Uterus (tissue), 3 donors: ENCODE measurements at regions not wholly inside any gene's neighbourhood (a gene's known extent, or its start where the extent isn't known, plus 50 kb on each side); places are given as distances from the start of the nearest gene placed in this dataset.

Experiments
- DNase-seq, 2 donors: peaks; one replicate each; pipeline ENCODE4 v3.0.0-alpha.2; 2019 to 2020
- H3K27ac ChIP-seq, 2 donors: fragments of 200-600 bp; sonication (generic); 1 replicate in 1 of 2; 2 replicates in 1 of 2; pipeline ENCODE4 v1.5.1; 2016 to 2018
- H3K27me3 ChIP-seq, 2 donors: fragments of 200-600 bp; sonication (generic); one replicate each; pipeline ENCODE4 v1.5.1; 2018 to 2019; ENCODE audit warnings: control low read depth in 1 of 2
- H3K36me3 ChIP-seq, 2 donors: fragments of 200-600 bp; sonication (generic); one replicate each; pipeline ENCODE4 v1.5.1; 2019; ENCODE audit warnings: control low read depth in 1 of 2
- H3K4me1 ChIP-seq, 2 donors: fragments of 200-600 bp; sonication (generic); one replicate each; pipeline ENCODE4 v1.5.1; 2018 to 2019; ENCODE audit warnings: control low read depth in 1 of 2
- H3K4me3 ChIP-seq, 2 donors: fragments of 200-600 bp; sonication (generic); 1 replicate in 1 of 2; 2 replicates in 1 of 2; pipeline ENCODE4 v1.5.1; 2018 to 2019; ENCODE audit warnings: mild to moderate bottlenecking in 1 of 2
- H3K9me3 ChIP-seq, 2 donors: fragments of 200-600 bp; sonication (generic); one replicate each; pipeline ENCODE4 v1.5.1; 2019; ENCODE audit warnings: control low read depth in 1 of 2
- CTCF ChIP-seq, 4 experiments: fragments of 200-600 bp in 2 of 4; fragments of 450-650 bp in 2 of 4; sonication (generic) in 2 of 4; IDR thresholded peaks; one replicate each; pipeline ENCODE4 v1.5.1; 2016 to 2019; ENCODE audit warnings: antibody characterized with exemption in 4 of 4, mild to moderate bottlenecking in 2 of 4, moderate library complexity in 1 of 4
- POLR2A ChIP-seq, 2 donors: fragments of 450-650 bp; IDR thresholded peaks; one replicate each; pipeline ENCODE4 v1.6.1; 2016; ENCODE audit warnings: antibody characterized with exemption in 2 of 2, mild to moderate bottlenecking in 1 of 2, moderate library complexity in 1 of 2
- intact Hi-C: fragments of 100-400 bp; cut with DNase I; formaldehyde crosslinking; loops from one replicate; pipeline ENCODE4 v1.15.1; 2023; ENCODE audit warnings: low total_unique reads
- donor health status: DM: yes; HTN: yes; CAD: no.

GRCh38 chr1:110766336-110766647 is 91.6 kb upstream of the KCNA3 start:
- H3K27ac ChIP-seq = no peak overlapping the region
- H3K4me3 ChIP-seq = no peak overlapping the region
- no peak for DNase-seq
- H3K27me3 ChIP-seq = no peaks in the 10 kb centered on the region
- H3K9me3 ChIP-seq = no peaks in the 10 kb centered on the region
- H3K4me1 ChIP-seq = no peaks in the 10 kb centered on the region
- intact Hi-C loops = loop anchor here (5.0 kb wide), 1 partner anchor 134 kb away; no protein-coding TSS in a partner anchor
- TF ChIP-seq CTCF (IDR thresholded peaks at IDR 0.05) = no peak
- TF ChIP-seq POLR2A (IDR thresholded peaks at IDR 0.05) = no peak
- H3K36me3 ChIP-seq = no peaks in the 10 kb centered on the region

DNA sequence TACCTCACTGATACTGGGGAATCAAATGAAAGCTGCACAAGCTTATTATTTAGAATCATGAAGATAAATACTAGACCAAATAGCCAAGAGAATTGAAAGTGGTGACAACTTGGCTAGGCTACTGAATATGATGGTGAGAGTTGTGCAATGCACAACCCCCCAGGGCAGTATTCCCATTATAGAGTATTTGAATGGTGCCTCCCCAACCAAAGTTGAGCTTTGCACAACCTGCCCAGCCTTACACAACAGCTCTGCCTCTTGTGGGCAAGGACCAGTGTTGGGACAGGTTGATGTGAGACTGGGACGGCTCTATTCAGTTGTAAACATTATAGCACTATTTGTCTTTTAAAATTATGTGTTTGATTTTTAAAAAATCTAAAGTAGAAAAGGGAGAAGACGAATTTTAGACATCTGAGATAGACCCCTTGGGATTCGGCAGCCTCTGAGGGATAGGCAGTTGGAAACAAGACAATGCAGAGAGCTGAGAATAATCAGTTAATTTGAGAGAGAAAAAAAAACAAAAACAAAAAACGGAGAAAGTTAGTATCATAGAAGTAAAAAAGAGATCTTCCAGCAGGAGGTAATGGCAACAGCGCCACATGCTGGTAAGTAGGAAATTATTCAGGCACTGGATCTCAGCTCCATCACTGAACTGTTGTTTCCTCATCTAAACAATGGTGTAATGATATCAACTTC is 91.0 kb upstream of the KCNA3 start:
- no peaks in the 10 kb centered on the region for H3K4me1 ChIP-seq
- H3K27ac ChIP-seq = no peak overlapping the region
- H3K36me3 ChIP-seq = no peaks in the 10 kb centered on the region
- H3K4me3 ChIP-seq = no peak overlapping the region
- TF ChIP-seq POLR2A (IDR thresholded peaks at IDR 0.05) = no peak
- peak; percentile 55 to 80 (median 68) for TF ChIP-seq CTCF (IDR thresholded peaks at IDR 0.05)
- no peaks in the 10 kb centered on the region for H3K9me3 ChIP-seq
- peak in 1 of 2 donors; percentile 20 for DNase-seq
- intact Hi-C loops = loop anchor here (5.0 kb wide), 1 partner anchor 133 kb away; no protein-coding TSS in a partner anchor
- H3K27me3 ChIP-seq = no peaks in the 10 kb centered on the region

- intact Hi-C loops = no loop called here
- DNase-seq = no peak
- peaks cover 0 to 8% of the 10 kb centered on the region in 2 donors for H3K27me3 ChIP-seq
- TF ChIP-seq POLR2A (IDR thresholded peaks at IDR 0.05) (no peak), CTCF (IDR thresholded peaks at IDR 0.05) (no peak)
- H3K36me3 ChIP-seq = no peaks in the 10 kb centered on the region
- no peak overlapping the region for H3K4me3 ChIP-seq
- H3K27ac ChIP-seq = no peak overlapping the region
- no peaks in the 10 kb centered on the region for H3K4me1 ChIP-seq
- H3K9me3 ChIP-seq = no peaks in the 10 kb centered on the region
Measured at GRCh38 chr1:110763149-110763548, 88.4 kb upstream of the KCNA3 start.

GRCh38 chr1:110760321-110760720 is 85.6 kb upstream of the KCNA3 start:
- no peak for TF ChIP-seq CTCF (IDR thresholded peaks at IDR 0.05)
- TF ChIP-seq POLR2A (IDR thresholded peaks at IDR 0.05) = no peak
- Histone ChIP-seq H3K9me3 (no peaks in the 10 kb centered on the region), H3K27ac (no peak overlapping the region), H3K4me3 (no peak overlapping the region), H3K4me1 (no peaks in the 10 kb centered on the region), H3K36me3 (no peaks in the 10 kb centered on the region), H3K27me3 (peaks cover 0 to 18% of the 10 kb centered on the region in 2 donors)
- intact Hi-C loops = no loop called here
- no peak for DNase-seq

DNA sequence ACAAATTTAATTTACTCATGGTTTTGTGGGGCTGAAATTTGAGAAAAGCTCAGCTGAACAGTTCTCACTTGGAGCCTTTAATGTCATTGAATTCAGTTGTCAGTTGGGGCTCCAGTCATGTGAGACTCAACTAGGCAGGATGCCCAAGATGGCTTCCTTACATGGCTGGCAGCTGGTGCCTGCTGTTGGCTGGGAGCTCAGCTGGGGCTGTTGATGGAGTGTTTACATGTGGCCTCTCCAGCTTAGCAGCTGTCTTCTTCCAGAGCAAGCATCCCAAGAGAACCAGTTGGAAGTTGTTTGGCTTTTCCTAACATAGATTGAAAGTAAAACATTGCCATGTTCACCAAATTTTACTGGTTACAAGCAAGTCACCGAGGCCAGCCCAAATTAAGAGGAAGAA is 81.8 kb upstream of the KCNA3 start:
- intact Hi-C loops = no loop called here
- H3K27ac ChIP-seq = no peak overlapping the region
- H3K36me3 ChIP-seq = no peaks in the 10 kb centered on the region
- peaks cover 0 to 22% of the 10 kb centered on the region in 2 donors for H3K27me3 ChIP-seq
- no peak overlapping the region for H3K4me3 ChIP-seq
- no peaks in the 10 kb centered on the region for H3K9me3 ChIP-seq
- DNase-seq = no peak
- no peak for TF ChIP-seq CTCF (IDR thresholded peaks at IDR 0.05)
- TF ChIP-seq POLR2A (IDR thresholded peaks at IDR 0.05) = no peak
- H3K4me1 ChIP-seq = no peaks in the 10 kb centered on the region
